SK-N-SH (cell line): ENCODE measurements at regions not wholly inside any gene's neighbourhood (a gene's known extent, or its start where the extent isn't known, plus 50 kb on each side); places are given as distances from the start of the nearest gene placed in this dataset.

Source experiments
- CHD2 ChIP-seq: fragments of 150-350 bp; IDR thresholded peaks from 2 replicates; pipeline ENCODE4 v1.6.1; 2018; ENCODE audit warnings: low read length; ENCODE audit not compliant: partially characterized antibody
- ELF1 ChIP-seq: IDR thresholded peaks from 2 replicates; pipeline ENCODE4 v1.4.0; 2012
- FOSL2 ChIP-seq: IDR thresholded peaks from 2 replicates; pipeline ENCODE4 v1.4.0; 2012; ENCODE audit warnings: low read depth, mild to moderate bottlenecking, moderate library complexity, borderline replicate concordance
- FOXM1 ChIP-seq: IDR thresholded peaks from 2 replicates; pipeline ENCODE4 v1.4.0; 2012; ENCODE audit warnings: low read depth, mild to moderate bottlenecking
- MAX ChIP-seq: IDR thresholded peaks from 2 replicates; pipeline ENCODE4 v1.4.0; 2012; ENCODE audit warnings: low read depth
- NFIC ChIP-seq: IDR thresholded peaks from 2 replicates; pipeline ENCODE4 v1.4.0; 2012; ENCODE audit warnings: borderline replicate concordance
- SMC3 ChIP-seq: IDR thresholded peaks from 2 replicates; pipeline ENCODE4 v1.6.1; 2012; ENCODE audit warnings: low read depth, low read length, improper control_type of control experiment
- USF2 ChIP-seq: fragments of 150-350 bp; IDR thresholded peaks from 2 replicates; pipeline ENCODE4 v1.6.1; 2017; ENCODE audit warnings: antibody characterized with exemption, low read length, low read depth, borderline replicate concordance
- TF ChIP-seq, protein P1 (sequence below): fragments of 200-600 bp; sonication (generic); IDR thresholded peaks from 2 replicates; pipeline ENCODE4 v1.6.1; 2017; ENCODE audit warnings: antibody characterized with exemption, mild to moderate bottlenecking, moderate library complexity
- TF ChIP-seq, protein P2 (sequence below): IDR thresholded peaks from 2 replicates; pipeline ENCODE4 v1.4.0; 2012; ENCODE audit warnings: low read depth, borderline replicate concordance

GRCh38 chr3:189395825-189396224 is 224.1 kb downstream of the TPRG1 start:
- TF ChIP-seq FOSL2 (no peak), NFIC (no peak), USF2 (no peak), ELF1 (no peak), MAX (no peak), SMC3 (no peak), FOXM1 (no peak), CHD2 (no peak)
- TF ChIP-seq, protein P1, sequence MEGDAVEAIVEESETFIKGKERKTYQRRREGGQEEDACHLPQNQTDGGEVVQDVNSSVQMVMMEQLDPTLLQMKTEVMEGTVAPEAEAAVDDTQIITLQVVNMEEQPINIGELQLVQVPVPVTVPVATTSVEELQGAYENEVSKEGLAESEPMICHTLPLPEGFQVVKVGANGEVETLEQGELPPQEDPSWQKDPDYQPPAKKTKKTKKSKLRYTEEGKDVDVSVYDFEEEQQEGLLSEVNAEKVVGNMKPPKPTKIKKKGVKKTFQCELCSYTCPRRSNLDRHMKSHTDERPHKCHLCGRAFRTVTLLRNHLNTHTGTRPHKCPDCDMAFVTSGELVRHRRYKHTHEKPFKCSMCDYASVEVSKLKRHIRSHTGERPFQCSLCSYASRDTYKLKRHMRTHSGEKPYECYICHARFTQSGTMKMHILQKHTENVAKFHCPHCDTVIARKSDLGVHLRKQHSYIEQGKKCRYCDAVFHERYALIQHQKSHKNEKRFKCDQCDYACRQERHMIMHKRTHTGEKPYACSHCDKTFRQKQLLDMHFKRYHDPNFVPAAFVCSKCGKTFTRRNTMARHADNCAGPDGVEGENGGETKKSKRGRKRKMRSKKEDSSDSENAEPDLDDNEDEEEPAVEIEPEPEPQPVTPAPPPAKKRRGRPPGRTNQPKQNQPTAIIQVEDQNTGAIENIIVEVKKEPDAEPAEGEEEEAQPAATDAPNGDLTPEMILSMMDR, result no peak
- TF ChIP-seq, protein P2, sequence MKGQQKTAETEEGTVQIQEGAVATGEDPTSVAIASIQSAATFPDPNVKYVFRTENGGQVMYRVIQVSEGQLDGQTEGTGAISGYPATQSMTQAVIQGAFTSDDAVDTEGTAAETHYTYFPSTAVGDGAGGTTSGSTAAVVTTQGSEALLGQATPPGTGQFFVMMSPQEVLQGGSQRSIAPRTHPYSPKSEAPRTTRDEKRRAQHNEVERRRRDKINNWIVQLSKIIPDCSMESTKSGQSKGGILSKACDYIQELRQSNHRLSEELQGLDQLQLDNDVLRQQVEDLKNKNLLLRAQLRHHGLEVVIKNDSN, result no peak
